Transverse colon (tissue), 4 donors: ENCODE measurements at regions not wholly inside any gene's neighbourhood (a gene's known extent, or its start where the extent isn't known, plus 50 kb on each side); places are given as distances from the start of the nearest gene placed in this dataset.

Source experiments
- DNase-seq: peaks from one replicate; pipeline ENCODE4 v3.0.0-alpha.2; 2019
- H3K27ac ChIP-seq, 4 donors: fragments of 200-600 bp; sonication (generic); 2 replicates each; pipeline ENCODE4 v1.5.1; 2016 to 2018; ENCODE audit warnings: inconsistent platforms in 4 of 4
- H3K27me3 ChIP-seq: fragments of 200-600 bp; sonication (generic); 2 replicates; pipeline ENCODE4 v1.5.1; 2017; ENCODE audit warnings: inconsistent platforms
- H3K36me3 ChIP-seq, 4 donors: fragments of 200-600 bp; sonication (generic); 2 replicates each; pipeline ENCODE4 v1.5.1; 2017 to 2019; ENCODE audit warnings: inconsistent platforms in 4 of 4
- H3K4me1 ChIP-seq, 4 donors: fragments of 200-600 bp; sonication (generic); 2 replicates each; pipeline ENCODE4 v1.5.1; 2017 to 2020; ENCODE audit warnings: inconsistent platforms in 4 of 4
- H3K4me3 ChIP-seq, 4 donors: fragments of 200-600 bp; sonication (generic); 1 replicate in 1 of 4; 2 replicates in 3 of 4; pipeline versions ENCODE4 v1.5.1 to v1.6.1; 2017 to 2019; ENCODE audit warnings: inconsistent platforms in 4 of 4
- H3K9me3 ChIP-seq, 2 donors: fragments of 200-600 bp; sonication (generic); 2 replicates each; pipeline ENCODE4 v1.5.1; 2017 to 2019; ENCODE audit warnings: inconsistent platforms in 2 of 2
- EP300 ChIP-seq: sonication (generic); formaldehyde crosslinking; IDR thresholded peaks from one replicate; pipeline ENCODE4 v1.6.1; 2017; ENCODE audit warnings: antibody characterized with exemption, low read depth
- POLR2A ChIP-seq: fragments of 450-650 bp; IDR thresholded peaks from one replicate; pipeline ENCODE4 v1.6.1; 2016; ENCODE audit warnings: antibody characterized with exemption, mild to moderate bottlenecking, moderate library complexity
- POLR2AphosphoS5 ChIP-seq, 3 donors: sonication (generic); formaldehyde crosslinking; IDR thresholded peaks; one replicate each; pipeline ENCODE4 v1.6.1; 2016; ENCODE audit warnings: antibody characterized with exemption in 3 of 3
- WGBS, 2 donors: methylation state at CpG; one replicate each; pipeline ENCODE4 v1.1.5; 2018; ENCODE audit warnings: low coverage in 1 of 2; 5-methylcytosine and 5-hydroxymethylcytosine counted together
- in situ Hi-C, 4 donors: fragments of 200-750 bp; cut with MboI; loops; one replicate each; pipeline versions ENCODE4 v1.15.0 to v1.15.1; 2017; ENCODE audit warnings: low sequenced_read_pairs in 3 of 4, low pct_ligation_motif_present in 1 of 4, low pct_unique_long_range_greater_than_20kb in 1 of 4
- intact Hi-C: fragments of 100-400 bp; cut with DNase I; formaldehyde crosslinking; loops from one replicate; pipeline ENCODE4 v1.15.1; 2023; ENCODE audit warnings: low total_unique reads
- TF ChIP-seq, protein P1 (sequence below), 5 experiments: fragments of 200-600 bp in 3 of 5; fragments of 450-650 bp in 2 of 5; sonication (generic) in 3 of 5; IDR thresholded peaks; 1 replicate in 2 of 5; 2 replicates in 3 of 5; pipeline ENCODE4 v1.5.1; 2016 to 2017; ENCODE audit warnings: antibody characterized with exemption in 5 of 5, inconsistent platforms in 3 of 5, mild to moderate bottlenecking in 2 of 5, moderate library complexity in 1 of 5

DNA sequence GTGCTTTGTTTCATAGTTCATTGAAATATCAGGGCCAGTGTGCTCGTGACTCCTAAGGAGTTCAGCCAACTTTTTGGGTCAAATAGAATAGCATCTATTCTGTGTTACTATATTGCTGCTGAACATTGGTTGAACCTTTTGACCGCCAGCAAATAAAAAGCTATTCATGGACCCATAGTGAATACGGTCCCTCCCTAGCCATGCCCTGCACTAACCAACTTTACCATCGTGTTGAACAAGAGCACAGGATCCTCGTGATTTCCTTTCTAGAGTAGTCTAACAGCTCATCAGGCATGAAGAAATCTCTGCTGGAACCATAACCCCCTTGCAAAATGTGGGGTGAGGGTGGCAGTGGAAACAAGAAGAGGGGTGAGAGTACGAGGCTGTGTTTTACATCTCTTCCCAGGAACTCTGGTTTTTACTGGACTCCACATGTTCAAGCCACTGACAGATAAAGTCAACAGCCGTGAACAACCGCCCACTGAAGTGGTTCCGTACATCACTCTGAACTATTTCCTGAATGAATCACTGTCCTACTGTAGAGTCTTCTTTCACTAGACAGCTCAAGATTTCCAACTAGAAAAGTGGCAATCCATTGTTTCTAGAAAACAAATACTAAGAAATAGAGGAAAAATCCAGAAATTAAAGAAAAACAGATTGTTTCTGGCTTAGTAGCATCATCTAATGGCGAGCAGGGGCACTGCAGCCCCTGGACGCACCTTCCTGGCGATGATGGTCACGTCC is 70.1 kb upstream of the SPATA31E1 start:
- Histone ChIP-seq H3K36me3 (no peaks in the 10 kb centered on the region), H3K4me1 (peaks cover 0 to 3% (median 0%) of the 10 kb centered on the region in 4 donors), H3K9me3 (no peaks in the 10 kb centered on the region), H3K4me3 (no peak overlapping the region), H3K27me3 (no peaks in the 10 kb centered on the region), H3K27ac (no peak overlapping the region)
- no peak for DNase-seq
- TF ChIP-seq EP300 (no peak), POLR2A (no peak), POLR2AphosphoS5 (IDR thresholded peaks at IDR 0.05) (no peak)
- TF ChIP-seq, protein P1, sequence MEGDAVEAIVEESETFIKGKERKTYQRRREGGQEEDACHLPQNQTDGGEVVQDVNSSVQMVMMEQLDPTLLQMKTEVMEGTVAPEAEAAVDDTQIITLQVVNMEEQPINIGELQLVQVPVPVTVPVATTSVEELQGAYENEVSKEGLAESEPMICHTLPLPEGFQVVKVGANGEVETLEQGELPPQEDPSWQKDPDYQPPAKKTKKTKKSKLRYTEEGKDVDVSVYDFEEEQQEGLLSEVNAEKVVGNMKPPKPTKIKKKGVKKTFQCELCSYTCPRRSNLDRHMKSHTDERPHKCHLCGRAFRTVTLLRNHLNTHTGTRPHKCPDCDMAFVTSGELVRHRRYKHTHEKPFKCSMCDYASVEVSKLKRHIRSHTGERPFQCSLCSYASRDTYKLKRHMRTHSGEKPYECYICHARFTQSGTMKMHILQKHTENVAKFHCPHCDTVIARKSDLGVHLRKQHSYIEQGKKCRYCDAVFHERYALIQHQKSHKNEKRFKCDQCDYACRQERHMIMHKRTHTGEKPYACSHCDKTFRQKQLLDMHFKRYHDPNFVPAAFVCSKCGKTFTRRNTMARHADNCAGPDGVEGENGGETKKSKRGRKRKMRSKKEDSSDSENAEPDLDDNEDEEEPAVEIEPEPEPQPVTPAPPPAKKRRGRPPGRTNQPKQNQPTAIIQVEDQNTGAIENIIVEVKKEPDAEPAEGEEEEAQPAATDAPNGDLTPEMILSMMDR (IDR thresholded peaks at IDR 0.05), result peak; percentile 55 to 66 (median 65)
- in situ Hi-C loops (loop anchor here in 2 of 4 donors (5.0 to 10.0 kb wide), 2 partner anchors 128 to 135 kb away; no protein-coding TSS in a partner anchor), intact Hi-C loops (loop anchor here (5.0 kb wide), 1 partner anchor 130 kb away; no protein-coding TSS in a partner anchor)
- WGBS, 2 donors, result 39 to 45% methylated on average over 10 to 13 of the region's 13 CpGs

DNA sequence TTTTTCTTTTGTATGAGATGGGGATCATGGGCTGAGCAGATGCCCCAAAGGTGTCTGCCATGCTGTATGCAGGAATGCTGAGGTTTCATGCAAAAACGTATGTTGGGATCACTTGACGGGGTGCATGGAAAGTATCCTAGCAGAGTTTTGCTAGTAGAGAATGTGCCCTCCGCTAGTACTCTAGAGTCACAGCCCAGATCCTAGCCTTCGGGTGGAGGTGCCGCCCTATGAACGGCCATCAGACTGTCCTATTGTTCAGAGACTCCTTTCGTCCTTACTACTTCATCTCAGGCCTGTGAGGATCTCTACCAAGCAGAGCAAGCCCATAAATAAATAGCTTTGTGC is 69.6 kb upstream of the SPATA31E1 start:
- H3K9me3 ChIP-seq, result no peaks in the 10 kb centered on the region
- no peaks in the 10 kb centered on the region for H3K27me3 ChIP-seq
- H3K4me1 ChIP-seq, result peaks cover 0 to 3% (median 0%) of the 10 kb centered on the region in 4 donors
- no peak for TF ChIP-seq POLR2A
- no peak for TF ChIP-seq EP300
- TF ChIP-seq, protein P1 (IDR thresholded peaks at IDR 0.05), result no peak
- no peak for TF ChIP-seq POLR2AphosphoS5 (IDR thresholded peaks at IDR 0.05)
- no peak overlapping the region for H3K4me3 ChIP-seq
- H3K27ac ChIP-seq, result no peak overlapping the region
- DNase-seq, result no peak
- no peaks in the 10 kb centered on the region for H3K36me3 ChIP-seq
- in situ Hi-C loops, result loop anchor here in 2 of 4 donors (5.0 to 10.0 kb wide), 2 partner anchors 128 to 136 kb away; no protein-coding TSS in a partner anchor
- intact Hi-C loops, result loop anchor here (5.0 kb wide), 1 partner anchor 131 kb away; no protein-coding TSS in a partner anchor
- 61 to 76% methylated on average over 3 to 7 of the region's 7 CpGs for WGBS, 2 donors

DNA sequence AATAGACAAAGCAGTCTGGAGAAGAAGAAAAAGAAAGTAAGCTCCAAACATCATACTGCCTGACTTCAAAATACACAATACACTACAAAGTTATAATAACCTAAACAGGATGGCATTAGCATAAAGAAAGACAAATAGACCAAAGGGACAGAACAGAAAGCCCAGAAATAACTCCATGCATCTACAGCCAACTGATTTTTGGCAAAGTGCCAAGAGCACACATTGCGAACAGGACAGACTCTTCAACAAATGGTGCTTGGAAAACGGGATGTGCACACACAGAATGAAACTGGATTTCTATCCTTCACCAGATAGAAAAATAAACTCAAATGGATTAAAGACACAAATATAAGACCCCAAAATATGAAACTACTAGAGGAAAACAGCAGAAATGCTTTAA is 66.6 kb upstream of the SPATA31E1 start:
- intact Hi-C loops, result no loop called here

DNA sequence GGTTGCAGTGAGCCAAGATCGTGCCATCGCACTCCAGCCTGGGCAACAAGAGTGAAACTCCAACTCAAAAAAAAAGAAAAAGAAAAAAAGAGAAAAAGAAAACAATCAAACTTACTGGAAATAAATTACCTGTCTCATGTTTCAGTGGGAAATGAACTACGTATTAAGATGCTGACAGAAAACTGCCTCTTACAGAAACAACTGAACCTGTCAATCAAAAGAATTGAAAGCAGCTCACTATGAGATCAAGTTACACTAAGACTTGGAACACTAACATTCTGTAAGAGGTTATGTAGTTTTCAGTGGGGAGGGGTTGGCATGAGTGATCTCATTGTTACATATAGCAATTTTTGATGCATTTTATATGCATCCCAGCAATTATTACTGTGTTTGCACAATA is 64.4 kb upstream of the SPATA31E1 start:
- Histone ChIP-seq H3K27me3 (no peaks in the 10 kb centered on the region), H3K36me3 (no peaks in the 10 kb centered on the region), H3K4me1 (peaks cover 0 to 3% (median 0%) of the 10 kb centered on the region in 4 donors), H3K4me3 (no peak overlapping the region), H3K27ac (no peak overlapping the region), H3K9me3 (no peaks in the 10 kb centered on the region)
- in situ Hi-C loops (loop anchor here in 1 of 4 donors (10.0 kb wide), 1 partner anchor 134 kb away; no protein-coding TSS in a partner anchor), intact Hi-C loops (no loop called here)
- no peak for DNase-seq
- TF ChIP-seq POLR2A (no peak), POLR2AphosphoS5 (IDR thresholded peaks at IDR 0.05) (no peak), EP300 (no peak)
- TF ChIP-seq, protein P1 (IDR thresholded peaks at IDR 0.05), result no peak
- 85 to 92% methylated on average over 3 of the region's 3 CpGs for WGBS, 2 donors

More for the DNA sequence above, 66.6 kb upstream of the SPATA31E1 start:
- in situ Hi-C loops, result loop anchor here in 1 of 4 donors (10.0 kb wide), 1 partner anchor 131 kb away; no protein-coding TSS in a partner anchor
- Histone ChIP-seq H3K4me3 (no peak overlapping the region), H3K27me3 (no peaks in the 10 kb centered on the region), H3K4me1 (peaks cover 0 to 3% (median 0%) of the 10 kb centered on the region in 4 donors), H3K36me3 (no peaks in the 10 kb centered on the region), H3K27ac (no peak overlapping the region), H3K9me3 (no peaks in the 10 kb centered on the region)
- WGBS, 2 donors, result 6 to 11% methylated on average over 2 of the region's 2 CpGs
- TF ChIP-seq, protein P1 (IDR thresholded peaks at IDR 0.05), result no peak
- TF ChIP-seq POLR2A (no peak), EP300 (no peak), POLR2AphosphoS5 (IDR thresholded peaks at IDR 0.05) (no peak)
- no peak for DNase-seq
